ENCODE measurements at regions not wholly inside any gene's neighbourhood (a gene's known extent, or its start where the extent isn't known, plus 50 kb on each side); places are given as distances from the start of the nearest gene placed in this dataset.

DNA sequence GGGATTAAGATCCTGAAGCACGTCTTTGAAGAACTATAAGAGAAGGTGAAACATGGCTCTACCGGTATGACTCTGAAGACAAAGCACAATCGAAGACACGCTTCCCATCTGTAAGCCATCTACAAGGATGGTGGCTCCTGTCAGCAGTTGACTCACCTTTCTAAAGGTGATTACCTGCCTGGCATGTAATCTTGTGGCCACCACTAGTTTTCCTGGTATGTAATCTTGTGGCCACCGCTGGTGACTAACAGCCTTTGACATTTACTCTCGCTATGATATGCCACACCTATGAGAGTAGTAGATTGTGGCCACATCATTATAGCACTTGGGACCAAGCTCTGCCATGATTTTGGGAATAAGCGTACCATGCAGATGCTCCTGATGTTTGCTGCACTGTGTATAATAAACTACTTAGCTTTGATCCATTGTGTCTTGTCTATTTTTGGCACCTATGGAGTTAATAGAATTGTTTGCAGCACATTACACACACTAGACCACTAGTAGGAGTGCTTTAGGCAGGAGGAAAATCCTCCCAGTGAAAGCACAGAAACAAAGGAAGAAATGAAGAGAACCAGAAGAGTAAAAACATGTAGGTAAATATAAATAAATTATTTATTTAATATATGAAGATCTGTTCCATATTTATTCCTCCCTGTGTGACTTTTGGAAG is 59.8 kb downstream of the VAX1 start:
- no peak for DNase-seq

DNA sequence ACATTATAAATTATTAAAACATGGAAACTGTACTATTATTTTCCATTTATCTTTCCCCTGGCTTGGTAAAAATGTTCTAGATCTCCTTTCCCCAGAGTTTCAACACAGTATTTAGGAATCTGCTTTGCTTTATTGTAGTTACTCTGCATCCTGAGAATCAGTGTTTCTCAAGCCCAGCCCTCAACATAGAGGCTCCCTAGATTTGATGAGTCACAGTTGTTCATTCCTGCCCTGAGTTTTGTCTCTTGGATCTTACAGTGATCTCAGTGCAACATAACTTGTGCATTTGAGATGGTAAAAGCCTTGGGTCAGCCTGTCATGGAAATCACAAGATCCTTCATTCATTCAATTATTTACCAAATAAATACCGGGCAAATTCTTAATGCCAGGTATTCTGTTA is 63.0 kb downstream of the VAX1 start:
- no peak for DNase-seq

DNA sequence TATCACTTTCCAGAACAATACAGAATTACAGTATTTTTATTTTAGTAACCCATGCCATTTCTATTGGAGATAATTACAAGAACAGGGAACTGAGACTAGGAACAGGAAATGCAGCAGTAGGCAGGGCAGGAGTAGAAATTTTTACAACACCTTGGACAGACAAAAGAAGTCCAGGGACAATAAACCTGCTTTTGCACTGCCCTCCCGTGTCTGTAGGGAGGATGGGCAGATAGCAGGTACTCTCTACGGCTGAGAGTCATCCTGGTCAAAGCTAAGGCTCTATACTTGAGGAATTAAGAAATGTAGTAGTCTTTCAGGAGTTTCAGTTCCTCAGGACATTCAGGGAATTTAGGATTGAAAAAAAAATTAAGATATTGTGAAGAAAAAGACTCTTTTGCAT is 63.4 kb downstream of the VAX1 start:
- peak in 1 of 2 experiments; percentile 46 for DNase-seq

DNA sequence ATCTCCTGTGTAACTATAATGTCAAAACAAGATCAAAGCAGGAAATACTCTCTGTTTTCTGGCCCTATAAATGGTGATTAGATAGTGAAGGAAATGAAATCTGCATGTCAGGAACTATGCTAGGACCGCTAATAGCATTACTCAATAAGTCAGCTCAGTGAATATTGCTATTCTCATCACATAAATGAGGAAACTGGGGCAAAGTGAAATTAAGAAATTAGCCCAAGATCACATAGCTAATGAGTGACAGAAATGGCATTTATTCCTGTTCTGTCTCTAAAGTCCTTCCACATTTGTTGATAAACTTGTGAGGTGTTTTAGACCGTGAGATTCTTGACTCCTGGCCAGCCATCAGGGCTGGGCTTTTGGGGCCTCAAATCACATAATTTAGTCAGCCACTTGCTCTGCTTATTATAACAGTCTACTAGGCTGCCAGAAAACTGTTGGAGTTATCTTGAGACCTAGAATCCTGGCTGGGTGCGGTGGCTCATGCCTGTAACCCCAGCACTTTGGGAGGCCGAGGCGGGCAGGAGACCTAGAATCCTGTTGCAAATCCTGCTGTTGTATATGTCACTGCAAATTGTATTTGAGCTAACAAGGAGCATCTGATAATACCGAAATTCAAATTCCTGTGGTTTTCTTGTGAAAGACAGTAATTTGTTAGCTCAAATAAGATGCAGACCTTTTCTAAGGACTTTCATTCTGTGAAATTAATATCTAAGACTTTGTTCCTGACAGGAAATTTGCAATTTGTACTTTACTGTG is 66.5 kb upstream of the SHTN1 start:
- DNase-seq, result no peak

All from NCI-H2081 (cell line).